GM18951 (cell line): ENCODE measurements at regions not wholly inside any gene's neighbourhood (a gene's known extent, or its start where the extent isn't known, plus 50 kb on each side); places are given as distances from the start of the nearest gene placed in this dataset.

Experiments
- POLR2A ChIP-seq: IDR thresholded peaks from 4 replicates; pipeline ENCODE4 v1.6.1; 2011; ENCODE audit warnings: mild to moderate bottlenecking; ENCODE audit not compliant: insufficient read length, insufficient read depth; ENCODE audit errors: extremely low read depth
- in situ Hi-C: fragments of 300-500 bp; cut with MboI; formaldehyde crosslinking; loops from one replicate; pipeline ENCODE4 v1.12.0; 2022; ENCODE audit warnings: low sequenced_read_pairs, mixed read lengths, inconsistent platforms; ENCODE audit not compliant: unreplicated experiment

- in situ Hi-C loops, result no loop called here
- TF ChIP-seq POLR2A, result no peak
Measured at GRCh38 chr13:44271031-44271455, 102.6 kb upstream of the SERP2 start.

- in situ Hi-C loops, result no loop called here
- TF ChIP-seq POLR2A, result no peak
Measured at GRCh38 chr13:44271473-44271872, 102.2 kb upstream of the SERP2 start.

GRCh38 chr13:44271915-44272341 lies 101.7 kb upstream of the SERP2 start:
- in situ Hi-C loops, result no loop called here
- no peak for TF ChIP-seq POLR2A

GRCh38 chr13:44272692-44273091 lies 100.9 kb upstream of the SERP2 start:
- in situ Hi-C loops, result no loop called here
- TF ChIP-seq POLR2A, result no peak

- in situ Hi-C loops, result no loop called here
- no peak for TF ChIP-seq POLR2A
Measured at GRCh38 chr13:44273216-44273615, 100.4 kb upstream of the SERP2 start.

GRCh38 chr13:44273991-44274770 lies 99.4 kb upstream of the SERP2 start:
- in situ Hi-C loops, result no loop called here
- no peak for TF ChIP-seq POLR2A

GRCh38 chr13:44274771-44275205 lies 98.8 kb upstream of the SERP2 start:
- no peak for TF ChIP-seq POLR2A
- in situ Hi-C loops, result no loop called here

- in situ Hi-C loops, result no loop called here
- TF ChIP-seq POLR2A, result no peak
Measured at GRCh38 chr13:44275381-44275780, 98.2 kb upstream of the SERP2 start.

- TF ChIP-seq POLR2A, result no peak
- in situ Hi-C loops, result no loop called here
Measured at GRCh38 chr13:44276061-44276460, 97.6 kb upstream of the SERP2 start.

GRCh38 chr13:44277459-44277858 lies 96.2 kb upstream of the SERP2 start:
- in situ Hi-C loops, result no loop called here

GRCh38 chr13:44278166-44278565 lies 95.5 kb upstream of the SERP2 start:
- no peak for TF ChIP-seq POLR2A
- in situ Hi-C loops, result no loop called here

More at GRCh38 chr13:44277459-44277858, 96.2 kb upstream of the SERP2 start:
- TF ChIP-seq POLR2A, result no peak

- TF ChIP-seq POLR2A, result no peak
- in situ Hi-C loops, result no loop called here
Measured at GRCh38 chr13:44280456-44280855, 93.2 kb upstream of the SERP2 start.

- no peak for TF ChIP-seq POLR2A
- in situ Hi-C loops, result no loop called here
Measured at GRCh38 chr13:44281252-44282000, 92.2 kb upstream of the SERP2 start.

GRCh38 chr13:44283600-44283999 lies 90.0 kb upstream of the SERP2 start:
- in situ Hi-C loops, result no loop called here
- no peak for TF ChIP-seq POLR2A

GRCh38 chr13:44287958-44288357 lies 85.7 kb upstream of the SERP2 start:
- in situ Hi-C loops, result no loop called here
- TF ChIP-seq POLR2A, result no peak
